ENCODE measurements at regions not wholly inside any gene's neighbourhood (a gene's known extent, or its start where the extent isn't known, plus 50 kb on each side); places are given as distances from the start of the nearest gene placed in this dataset.
A peak's percentile ranks its signal among the peaks of the same experiment; 100 is the strongest.

GRCh38 chr11:113538451-113539412, 63.5 kb upstream of the DRD2 start:
- in situ Hi-C loops (cut with MboI; ENCODE audit: low sequenced_read_pairs, unreplicated experiment) = loop anchor here (10.0 kb wide), 1 partner anchor 234 kb away; no protein-coding TSS in a partner anchor
- no peak for TF ChIP-seq CTCF (IDR thresholded peaks at IDR 0.05; ENCODE audit: borderline replicate concordance, control extremely low read depth, extremely low read depth, insufficient read depth, missing control alignments)
- no peak for DNase-seq (ENCODE audit: low spot score)

GRCh38 chr11:113534625-113535024, 59.4 kb upstream of the DRD2 start:
- in situ Hi-C loops (cut with MboI; ENCODE audit: low sequenced_read_pairs, unreplicated experiment) = loop anchor here (10.0 kb wide), 1 partner anchor 230 kb away; no protein-coding TSS in a partner anchor
- no peak for DNase-seq (ENCODE audit: low spot score)

GRCh38 chr11:113533425-113533698, 58.2 kb upstream of the DRD2 start:
- TF ChIP-seq CTCF (IDR thresholded peaks at IDR 0.05; ENCODE audit: borderline replicate concordance, control extremely low read depth, extremely low read depth, insufficient read depth, missing control alignments) = no peak
- in situ Hi-C loops (cut with MboI; ENCODE audit: low sequenced_read_pairs, unreplicated experiment) = loop anchor here (10.0 kb wide), 1 partner anchor 229 kb away; no protein-coding TSS in a partner anchor
- no peak for DNase-seq (ENCODE audit: low spot score)

More at GRCh38 chr11:113534625-113535024, 59.4 kb upstream of the DRD2 start:
- TF ChIP-seq CTCF (IDR thresholded peaks at IDR 0.05; ENCODE audit: borderline replicate concordance, control extremely low read depth, extremely low read depth, insufficient read depth, missing control alignments) = no peak

GRCh38 chr11:113532697-113533424, 57.7 kb upstream of the DRD2 start:
- in situ Hi-C loops (cut with MboI; ENCODE audit: low sequenced_read_pairs, unreplicated experiment) = loop anchor here (10.0 kb wide), 1 partner anchor 228 kb away; no protein-coding TSS in a partner anchor
- peak; percentile 74 for DNase-seq (ENCODE audit: low spot score)
- peak; percentile 65 for TF ChIP-seq CTCF (IDR thresholded peaks at IDR 0.05; ENCODE audit: borderline replicate concordance, control extremely low read depth, extremely low read depth, insufficient read depth, missing control alignments)

GRCh38 chr11:113531575-113532451, 56.6 kb upstream of the DRD2 start:
- no peak for DNase-seq (ENCODE audit: low spot score)
- in situ Hi-C loops (cut with MboI; ENCODE audit: low sequenced_read_pairs, unreplicated experiment) = loop anchor here (10.0 kb wide), 1 partner anchor 227 kb away; no protein-coding TSS in a partner anchor
- TF ChIP-seq CTCF (IDR thresholded peaks at IDR 0.05; ENCODE audit: borderline replicate concordance, control extremely low read depth, extremely low read depth, insufficient read depth, missing control alignments) = no peak

Measured in GM13976 (cell line).